Activated CD4-positive, alpha-beta T cell treated with anti-CD3 and anti-CD28 coated beads for 36 hours (primary cell): ENCODE measurements at regions not wholly inside any gene's neighbourhood (a gene's known extent, or its start where the extent isn't known, plus 50 kb on each side); places are given as distances from the start of the nearest gene placed in this dataset.
"Not testable (repeated sequence)": the region's sequence is repeated elsewhere in the genome, so short reads cannot be mapped to it uniquely, and the experiment has no call there.

Source experiments
- ATAC-seq: fragments of 200-7000 bp; cut with Tn5 transposase; one replicate; pipeline ENCODE4 v1.10.0; 2021; ENCODE audit warnings: mild to moderate bottlenecking, moderate library complexity
- CTCF ChIA-PET: fragments of 350-600 bp; sonication (Branson Sonifier 250); formaldehyde crosslinking; loops from one replicate; lab custom pipeline; 2021; ENCODE audit warnings: antibody characterized with exemption; lab: Charles Lee
- POLR2A ChIA-PET: fragments of 350-600 bp; sonication (Branson Sonifier 250); formaldehyde crosslinking; loops from one replicate; lab custom pipeline; 2021; ENCODE audit warnings: antibody characterized with exemption, inconsistent platforms; lab: Charles Lee
- DNase-seq: peaks from one replicate; pipeline ENCODE4 v3.0.0-alpha.2; 2020
- H3K27ac Mint-ChIP-seq: one replicate; pipeline ENCODE4 v1.8.0; 2021; ENCODE audit warnings: mixed read lengths
- H3K27me3 Mint-ChIP-seq: one replicate; pipeline ENCODE4 v1.8.0; 2021; ENCODE audit warnings: mixed read lengths
- H3K36me3 Mint-ChIP-seq: one replicate; pipeline ENCODE4 v1.8.0; 2021; ENCODE audit warnings: low read depth, mixed read lengths
- H3K4me1 Mint-ChIP-seq: one replicate; pipeline ENCODE4 v1.8.0; 2021; ENCODE audit warnings: mixed read lengths
- H3K4me3 Mint-ChIP-seq: one replicate; pipeline ENCODE4 v1.8.0; 2021; ENCODE audit warnings: mild to moderate bottlenecking, moderate library complexity, mixed read lengths
- H3K9me3 Mint-ChIP-seq: one replicate; pipeline ENCODE4 v1.8.0; 2021; ENCODE audit warnings: low read depth, mixed read lengths
- intact Hi-C, 2 experiments: fragments of 100-400 bp; cut with DNase I in 1 of 2; cut with micrococcal nuclease in 1 of 2; formaldehyde crosslinking; loops; one replicate each; pipeline versions ENCODE4 v1.14.2 to v1.15.1; 2022 to 2024; cut with DNase I, micrococcal nuclease

GRCh38 chr9:21533597-21533996 lies 51.5 kb upstream of the IFNE start:
- ChIA-PET POLR2A (interaction anchor here (0.6 kb wide), 1 partner anchor 337 kb away, joined by 3 read pairs; no protein-coding TSS in a partner anchor), CTCF (interaction anchor here (1.2 kb wide), 1 partner anchor 29 kb away, joined by 3 read pairs; no protein-coding TSS in a partner anchor)
- Mint-ChIP-seq H3K4me1 (no peaks in the 10 kb centered on the region), H3K27me3 (no peaks in the 10 kb centered on the region), H3K4me3 (no peak overlapping the region), H3K9me3 (no peaks in the 10 kb centered on the region), H3K27ac (no peak overlapping the region), H3K36me3 (peaks cover 2% of the 10 kb centered on the region)
- intact Hi-C loops: no loop called here
- no peak for ATAC-seq
- DNase-seq: no peak

GRCh38 chr9:21535396-21535795 lies 53.3 kb upstream of the IFNE start:
- intact Hi-C loops: no loop called here
- Mint-ChIP-seq H3K36me3 (no peaks in the 10 kb centered on the region), H3K9me3 (no peaks in the 10 kb centered on the region), H3K4me3 (no peak overlapping the region), H3K4me1 (no peaks in the 10 kb centered on the region), H3K27ac (no peak overlapping the region), H3K27me3 (no peaks in the 10 kb centered on the region)
- POLR2A ChIA-PET: no interaction called here
- CTCF ChIA-PET: no interaction called here
- no peak for DNase-seq
- no peak for ATAC-seq

DNA sequence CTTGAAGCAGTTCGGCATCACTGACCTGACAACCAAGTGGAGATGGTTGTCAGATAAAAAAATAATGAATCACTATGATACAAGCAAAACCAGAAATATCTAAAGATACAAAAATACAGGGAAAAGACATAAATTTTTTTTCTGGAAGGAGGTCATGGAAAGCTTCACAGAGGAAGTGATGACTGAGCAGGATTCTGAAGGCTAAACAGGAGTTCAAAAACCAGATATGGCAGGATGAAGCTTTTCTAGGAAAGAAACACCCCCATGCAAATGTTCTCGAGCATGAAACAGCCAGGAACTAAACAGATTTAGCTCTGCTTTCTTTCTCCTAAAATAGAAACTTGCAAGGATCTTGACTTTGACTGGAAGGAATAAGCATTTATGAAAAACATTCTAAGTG lies 60.7 kb upstream of the IFNE start:
- CTCF ChIA-PET: interaction anchor here (0.6 to 1.1 kb wide), 4 partner anchors 12 to 155 kb away, joined by 3 read pairs; no protein-coding TSS in a partner anchor
- peaks cover 2% of the 10 kb centered on the region for H3K4me1 Mint-ChIP-seq
- no peak overlapping the region for H3K4me3 Mint-ChIP-seq
- no peaks in the 10 kb centered on the region for H3K36me3 Mint-ChIP-seq
- DNase-seq: no peak
- H3K27me3 Mint-ChIP-seq: no peaks in the 10 kb centered on the region
- POLR2A ChIA-PET: no interaction called here
- intact Hi-C loops: no loop called here
- ATAC-seq: no peak
- no peak overlapping the region for H3K27ac Mint-ChIP-seq
- peaks cover 3% of the 10 kb centered on the region for H3K9me3 Mint-ChIP-seq

DNA sequence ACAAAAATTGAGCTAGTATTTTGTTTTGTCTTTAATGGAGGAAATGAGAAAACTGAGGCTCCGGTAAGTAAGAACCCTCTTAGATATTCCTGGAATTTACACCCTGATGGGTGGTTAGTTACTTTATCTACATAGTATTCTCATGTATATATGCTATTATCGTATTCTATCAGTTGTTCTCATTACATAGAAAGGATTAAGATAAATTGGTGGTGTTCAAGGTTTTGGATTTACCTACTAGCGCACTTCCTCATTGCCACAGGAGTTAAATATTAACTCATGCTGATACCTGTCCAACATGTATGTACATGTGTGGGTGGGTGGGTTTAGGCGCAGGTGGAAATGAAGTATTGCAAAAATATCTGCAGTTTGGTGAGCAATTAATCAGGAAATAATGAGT lies 61.1 kb upstream of the IFNE start:
- ATAC-seq: no peak
- Mint-ChIP-seq H3K36me3 (no peaks in the 10 kb centered on the region), H3K4me3 (no peak overlapping the region), H3K9me3 (peaks cover 3% of the 10 kb centered on the region), H3K4me1 (peaks cover 2% of the 10 kb centered on the region), H3K27me3 (no peaks in the 10 kb centered on the region), H3K27ac (no peak overlapping the region)
- ChIA-PET CTCF (interaction anchor here (1.0 to 1.1 kb wide), 2 partner anchors 11 to 17 kb away, joined by 3 read pairs; no protein-coding TSS in a partner anchor), POLR2A (no interaction called here)
- intact Hi-C loops: no loop called here
- no peak for DNase-seq

DNA sequence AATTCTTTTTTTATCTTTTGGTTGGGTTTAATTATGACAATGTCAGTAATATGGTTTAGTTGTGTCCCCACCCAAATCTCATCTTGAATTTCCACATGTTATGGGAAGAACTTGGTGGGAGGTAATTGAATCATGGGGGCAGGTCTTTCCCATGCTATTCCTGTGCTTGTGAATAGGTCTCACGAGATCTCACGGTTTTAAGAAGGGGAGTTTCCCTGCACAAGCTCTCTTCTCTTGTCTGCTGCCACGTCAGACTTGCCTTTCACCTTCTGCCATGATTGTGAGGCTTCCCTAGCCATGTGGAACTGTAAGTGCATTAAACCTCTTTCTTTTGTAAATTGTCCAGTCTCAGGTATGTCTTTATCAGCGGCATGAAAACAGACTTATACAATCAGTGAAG lies 61.7 kb upstream of the IFNE start:
- H3K9me3 Mint-ChIP-seq, H3K4me3 Mint-ChIP-seq, H3K27ac Mint-ChIP-seq, intact Hi-C loops, ATAC-seq, H3K36me3 Mint-ChIP-seq, H3K27me3 Mint-ChIP-seq, H3K4me1 Mint-ChIP-seq, DNase-seq, CTCF ChIA-PET: not testable (repeated sequence)
- POLR2A ChIA-PET: interaction anchor here (0.6 kb wide), 1 partner anchor 11 kb away, joined by 3 read pairs; no protein-coding TSS in a partner anchor

DNA sequence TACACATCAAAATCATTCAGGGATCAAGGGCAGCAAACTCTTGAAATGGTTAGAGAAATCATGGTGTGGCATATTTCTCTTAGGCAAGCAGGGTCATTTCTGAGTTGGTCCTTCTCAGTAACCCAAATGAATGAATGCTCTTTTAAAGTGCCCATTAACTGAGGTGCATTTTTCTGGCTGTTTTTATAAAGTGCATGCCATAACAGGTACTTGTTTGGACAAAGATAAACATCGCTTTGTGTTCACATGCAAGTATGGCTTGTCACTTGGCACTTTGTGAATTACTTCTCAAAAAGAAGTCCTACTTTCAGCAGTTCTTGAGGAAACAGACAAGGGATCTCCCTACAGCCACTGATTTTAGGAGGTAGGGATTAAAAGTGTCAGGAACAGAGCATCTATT lies 64.8 kb upstream of the IFNE start:
- peaks cover 2% of the 10 kb centered on the region for H3K36me3 Mint-ChIP-seq
- H3K9me3 Mint-ChIP-seq: peaks cover 3% of the 10 kb centered on the region
- no peak overlapping the region for H3K4me3 Mint-ChIP-seq
- ChIA-PET CTCF (no interaction called here), POLR2A (no interaction called here)
- peaks cover 4% of the 10 kb centered on the region for H3K4me1 Mint-ChIP-seq
- intact Hi-C loops: no loop called here
- no peak overlapping the region for H3K27ac Mint-ChIP-seq
- ATAC-seq (no peak), DNase-seq (no peak)
- H3K27me3 Mint-ChIP-seq: peaks cover 2% of the 10 kb centered on the region

DNA sequence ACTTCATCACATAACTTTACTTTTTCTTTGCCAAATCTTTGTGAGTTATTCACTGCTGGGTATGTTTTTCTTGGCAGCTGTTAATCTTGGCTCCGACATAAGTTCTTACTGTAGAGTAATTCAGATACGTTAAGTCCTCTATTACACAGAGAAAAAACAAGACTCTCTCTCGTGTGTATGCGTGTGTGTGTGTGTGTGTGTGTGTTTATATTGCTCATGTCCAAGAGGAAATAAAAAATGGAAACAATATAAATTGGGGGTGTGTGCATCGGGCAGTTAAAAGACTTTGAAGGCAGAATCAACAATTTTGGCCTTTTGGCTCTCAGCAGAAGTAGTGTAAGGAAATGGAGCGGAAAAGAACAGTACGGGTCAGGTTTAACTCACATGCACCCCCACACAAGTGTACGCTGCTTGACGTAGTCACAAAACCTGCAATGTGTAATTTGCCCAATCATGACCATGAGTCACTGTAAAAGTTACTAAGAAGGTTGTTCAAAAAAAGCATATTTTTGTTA lies 67.2 kb upstream of the IFNE start:
- no peak overlapping the region for H3K4me3 Mint-ChIP-seq
- ATAC-seq (no peak), DNase-seq (no peak)
- H3K27ac Mint-ChIP-seq: no peak overlapping the region
- ChIA-PET POLR2A (no interaction called here), CTCF (no interaction called here)
- H3K9me3 Mint-ChIP-seq: no peaks in the 10 kb centered on the region
- peaks cover 2% of the 10 kb centered on the region for H3K27me3 Mint-ChIP-seq
- peaks cover 2% of the 10 kb centered on the region for H3K36me3 Mint-ChIP-seq
- H3K4me1 Mint-ChIP-seq: peaks cover 2% of the 10 kb centered on the region
- intact Hi-C loops: no loop called here

DNA sequence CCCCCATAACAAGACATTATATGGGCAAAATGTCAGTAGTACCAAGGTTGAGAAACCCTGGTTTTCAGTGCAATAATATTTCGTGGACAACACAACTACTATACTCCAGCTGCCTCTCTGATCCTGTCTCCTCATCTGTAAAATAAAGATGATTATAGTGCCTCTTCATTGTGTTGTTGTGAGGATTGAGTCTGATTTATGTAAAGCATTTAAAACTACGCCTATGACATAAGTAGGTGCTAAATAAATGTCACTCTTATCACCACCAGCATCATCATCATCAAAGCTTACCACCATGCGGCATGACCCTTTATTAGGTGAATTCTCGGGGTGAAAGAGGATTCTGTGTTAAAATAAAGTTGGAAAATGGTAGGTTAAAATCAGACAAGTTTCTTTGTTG lies 67.8 kb upstream of the IFNE start:
- H3K9me3 Mint-ChIP-seq: no peaks in the 10 kb centered on the region
- no peak overlapping the region for H3K27ac Mint-ChIP-seq
- ATAC-seq (no peak), DNase-seq (no peak)
- peaks cover 5% of the 10 kb centered on the region for H3K27me3 Mint-ChIP-seq
- peaks cover 2% of the 10 kb centered on the region for H3K36me3 Mint-ChIP-seq
- no peak overlapping the region for H3K4me3 Mint-ChIP-seq
- ChIA-PET POLR2A (no interaction called here), CTCF (no interaction called here)
- H3K4me1 Mint-ChIP-seq: peaks cover 5% of the 10 kb centered on the region
- intact Hi-C loops: loop anchor here in 1 of 2 experiments (10.0 kb wide), 2 partner anchors 225 to 235 kb away; no protein-coding TSS in a partner anchor

GRCh38 chr9:21550392-21550791 lies 68.3 kb upstream of the IFNE start:
- ChIA-PET CTCF (no interaction called here), POLR2A (no interaction called here)
- peaks cover 2% of the 10 kb centered on the region for H3K36me3 Mint-ChIP-seq
- peaks cover 6% of the 10 kb centered on the region for H3K4me1 Mint-ChIP-seq
- intact Hi-C loops: loop anchor here in 1 of 2 experiments (10.0 kb wide), 2 partner anchors 226 to 234 kb away; no protein-coding TSS in a partner anchor
- H3K4me3 Mint-ChIP-seq: no peak overlapping the region
- no peak overlapping the region for H3K27ac Mint-ChIP-seq
- DNase-seq: no peak
- ATAC-seq: no peak
- H3K27me3 Mint-ChIP-seq: peaks cover 6% of the 10 kb centered on the region
- no peaks in the 10 kb centered on the region for H3K9me3 Mint-ChIP-seq

DNA sequence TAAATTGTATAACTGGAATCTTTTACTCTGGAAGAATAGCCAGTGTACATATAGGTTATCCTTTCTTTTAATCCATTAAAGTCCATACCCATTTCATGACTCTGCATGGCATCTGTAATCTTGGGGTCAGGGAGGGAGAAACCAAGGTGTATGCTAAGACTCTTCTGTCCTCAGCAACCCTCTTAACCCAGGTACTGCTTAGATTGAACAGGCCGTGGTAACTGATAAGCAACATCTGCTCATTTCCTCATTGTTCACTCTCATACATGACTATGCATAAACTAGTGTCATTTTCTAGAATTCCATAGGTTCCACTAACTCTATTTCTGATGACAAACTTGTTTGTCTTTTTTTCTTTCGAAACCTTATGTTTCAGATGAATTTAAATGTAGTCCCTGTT lies 69.3 kb upstream of the IFNE start:
- ChIA-PET CTCF (no interaction called here), POLR2A (no interaction called here)
- intact Hi-C loops: loop anchor here in 1 of 2 experiments (10.0 kb wide), 2 partner anchors 227 to 233 kb away; no protein-coding TSS in a partner anchor
- DNase-seq: no peak
- Mint-ChIP-seq H3K36me3 (peaks cover 2% of the 10 kb centered on the region), H3K27ac (no peak overlapping the region), H3K27me3 (peaks cover 13% of the 10 kb centered on the region), H3K4me1 (peaks cover 10% of the 10 kb centered on the region), H3K4me3 (no peak overlapping the region), H3K9me3 (no peaks in the 10 kb centered on the region)
- no peak for ATAC-seq

GRCh38 chr9:21552244-21553170 lies 70.4 kb upstream of the IFNE start:
- ATAC-seq (no peak), DNase-seq (no peak)
- H3K4me1 Mint-ChIP-seq: peaks cover 10% of the 10 kb centered on the region
- intact Hi-C loops: loop anchor here in 1 of 2 experiments (10.0 kb wide), 2 partner anchors 228 to 232 kb away; no protein-coding TSS in a partner anchor
- ChIA-PET POLR2A (no interaction called here), CTCF (interaction anchor here (0.8 to 1.5 kb wide), 4 partner anchors 9 to 238 kb away, joined by 3 to 5 read pairs (median 4); no protein-coding TSS in a partner anchor)
- no peak overlapping the region for H3K4me3 Mint-ChIP-seq
- H3K27me3 Mint-ChIP-seq: peaks cover 18% of the 10 kb centered on the region
- no peaks in the 10 kb centered on the region for H3K9me3 Mint-ChIP-seq
- H3K36me3 Mint-ChIP-seq: peaks cover 2% of the 10 kb centered on the region
- H3K27ac Mint-ChIP-seq: no peak overlapping the region
